Liver (tissue), 8 donors: ENCODE measurements at regions not wholly inside any gene's neighbourhood (a gene's known extent, or its start where the extent isn't known, plus 50 kb on each side); places are given as distances from the start of the nearest gene placed in this dataset.

ENCODE experiments used
- DNase-seq: peaks from one replicate; pipeline ENCODE4 v3.0.0-alpha.2; 2017; ENCODE audit warnings: low spot score
- H3K27ac ChIP-seq, 2 donors: one replicate each; pipeline ENCODE4 v1.7.0; 2013; ENCODE audit warnings: inconsistent platforms in 2 of 2, low read length in 2 of 2, control low read depth in 1 of 2, low read depth in 1 of 2, mild to moderate bottlenecking in 1 of 2
- H3K27me3 ChIP-seq, 4 donors: one replicate each; pipeline versions ENCODE4 v1.6.1 to v1.7.0; 2013; ENCODE audit warnings: low read length in 3 of 4, inconsistent platforms in 1 of 4, mild to moderate bottlenecking in 1 of 4, moderate library complexity in 1 of 4; ENCODE audit not compliant: control insufficient read depth in 4 of 4, insufficient read depth in 4 of 4
- H3K36me3 ChIP-seq, 4 donors: one replicate each; pipeline versions ENCODE4 v1.6.1 to v1.7.0; 2013; ENCODE audit warnings: low read length in 3 of 4, mild to moderate bottlenecking in 3 of 4, low read depth in 1 of 4, moderate library complexity in 1 of 4; ENCODE audit not compliant: control insufficient read depth in 4 of 4, insufficient read depth in 3 of 4
- H3K4me1 ChIP-seq, 4 donors: one replicate each; pipeline versions ENCODE4 v1.6.1 to v1.7.0; 2013; ENCODE audit warnings: low read length in 3 of 4, mild to moderate bottlenecking in 3 of 4, moderate library complexity in 1 of 4; ENCODE audit not compliant: control insufficient read depth in 4 of 4, insufficient read depth in 4 of 4
- H3K4me3 ChIP-seq, 3 donors: one replicate each; pipeline versions ENCODE4 v1.6.1 to v1.7.0; 2013; ENCODE audit warnings: low read length in 3 of 3, control low read depth in 1 of 3, low read depth in 1 of 3, mild to moderate bottlenecking in 1 of 3
- H3K9ac ChIP-seq, 2 donors: one replicate each; pipeline ENCODE4 v1.7.0; 2013; ENCODE audit warnings: low read length in 2 of 2, mild to moderate bottlenecking in 2 of 2, moderate library complexity in 2 of 2, control low read depth in 1 of 2, low read depth in 1 of 2
- H3K9me3 ChIP-seq, 4 donors: one replicate each; pipeline versions ENCODE4 v1.6.1 to v1.7.0; 2013; ENCODE audit warnings: low read length in 3 of 4; ENCODE audit not compliant: control insufficient read depth in 4 of 4
- EGR1 ChIP-seq, 2 donors: IDR thresholded peaks; 2 replicates each; pipeline ENCODE4 v1.6.1; 2016 to 2018; ENCODE audit warnings: antibody characterized with exemption in 2 of 2, low read depth in 2 of 2
- FOXA1 ChIP-seq: IDR thresholded peaks from 2 replicates; pipeline ENCODE4 v1.6.1; 2016; ENCODE audit warnings: antibody characterized with exemption
- FOXA2 ChIP-seq: IDR thresholded peaks from 2 replicates; pipeline ENCODE4 v1.6.1; 2016; ENCODE audit warnings: antibody characterized with exemption
- GABPA ChIP-seq, 2 donors: IDR thresholded peaks in 1 of 2; conservative IDR thresholded peaks in 1 of 2; 2 replicates each; pipeline ENCODE4 v1.6.1; 2016; ENCODE audit warnings: antibody characterized with exemption in 2 of 2, mild to moderate bottlenecking in 1 of 2, moderate library complexity in 1 of 2
- HNF4A ChIP-seq, 2 donors: conservative IDR thresholded peaks; 2 replicates each; pipeline ENCODE4 v1.6.1; 2016; ENCODE audit warnings: antibody characterized with exemption in 2 of 2, mild to moderate bottlenecking in 2 of 2
- HNF4G ChIP-seq: IDR thresholded peaks from 2 replicates; pipeline ENCODE4 v1.6.1; 2016; ENCODE audit warnings: antibody characterized with exemption
- JUND ChIP-seq, 2 donors: IDR thresholded peaks; 2 replicates each; pipeline ENCODE4 v1.6.1; 2016; ENCODE audit warnings: antibody characterized with exemption in 2 of 2
- NR2F2 ChIP-seq: IDR thresholded peaks from 2 replicates; pipeline ENCODE4 v1.6.1; 2016; ENCODE audit warnings: antibody characterized with exemption
- RAD21 ChIP-seq, 2 donors: IDR thresholded peaks; 2 replicates each; pipeline ENCODE4 v1.6.1; 2016; ENCODE audit warnings: antibody characterized with exemption in 2 of 2, mild to moderate bottlenecking in 2 of 2
- RXRA ChIP-seq, 2 donors: IDR thresholded peaks; 2 replicates each; pipeline ENCODE4 v1.6.1; 2017 to 2018; ENCODE audit warnings: antibody characterized with exemption in 2 of 2, mild to moderate bottlenecking in 1 of 2
- TAF1 ChIP-seq: conservative IDR thresholded peaks from 2 replicates; pipeline ENCODE4 v1.6.1; 2016; ENCODE audit warnings: antibody characterized with exemption, mild to moderate bottlenecking
- YY1 ChIP-seq: IDR thresholded peaks from 2 replicates; pipeline ENCODE4 v1.6.1; 2016; ENCODE audit warnings: antibody characterized with exemption, mild to moderate bottlenecking
- WGBS: extraction: QIAGEN DNeasy Blood & Tissue Kit; methylation state at CpG from one replicate; pipeline ENCODE4 v1.1.7; 2013; 5-methylcytosine and 5-hydroxymethylcytosine counted together
- TF ChIP-seq, protein P1 (sequence below): IDR thresholded peaks from 2 replicates; pipeline ENCODE4 v1.6.1; 2016; ENCODE audit warnings: antibody characterized with exemption
- TF ChIP-seq, protein P2 (sequence below): IDR thresholded peaks from 2 replicates; pipeline ENCODE4 v1.6.1; 2016; ENCODE audit warnings: antibody characterized with exemption, mild to moderate bottlenecking
- TF ChIP-seq, protein P3 (sequence below): IDR thresholded peaks from 2 replicates; pipeline ENCODE4 v1.6.1; 2016; ENCODE audit warnings: antibody characterized with exemption
- TF ChIP-seq, protein P4 (sequence below): fragments of 150-350 bp; IDR thresholded peaks from 2 replicates; pipeline ENCODE4 v1.5.1; 2017; ENCODE audit warnings: improper control_type of control experiment, low read depth, low read length; ENCODE audit not compliant: missing input control
- TF ChIP-seq, protein P5 (sequence below): IDR thresholded peaks from 2 replicates; pipeline ENCODE4 v1.6.1; 2016; ENCODE audit warnings: antibody characterized with exemption
- donor health status: healthy.
- donor health status: healthy.
- donor health status: healthy.
- donor health status: healthy.
- donor health status: healthy.

DNA sequence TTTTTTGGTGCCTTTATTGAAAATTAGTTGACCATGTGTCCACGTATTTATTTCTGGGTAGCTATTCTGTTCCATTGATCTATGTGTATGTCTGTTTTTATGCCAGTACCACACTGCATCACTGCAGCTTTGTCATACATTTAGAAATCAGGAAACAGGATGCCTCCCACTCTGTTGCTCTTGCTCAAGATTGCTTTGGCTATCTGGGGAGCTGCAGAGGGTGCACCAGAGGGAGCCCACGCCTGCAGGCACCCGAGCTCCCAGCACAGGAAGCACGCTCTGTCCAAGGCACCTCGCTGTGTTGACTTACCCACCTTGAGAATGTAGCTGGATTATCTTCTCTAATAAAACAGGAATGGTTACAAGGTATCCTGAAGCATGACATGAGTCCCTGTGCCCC lies 301.7 kb downstream of the TCERG1L start:
- H3K36me3 ChIP-seq, result no peaks in the 10 kb centered on the region
- no peak overlapping the region for H3K9ac ChIP-seq
- DNase-seq, result no peak
- WGBS, result 57% methylated on average over 5 of the region's 5 CpGs
- no peaks in the 10 kb centered on the region for H3K4me1 ChIP-seq
- H3K27ac ChIP-seq, result no peak overlapping the region
- TF ChIP-seq TAF1 (no peak), GABPA (IDR thresholded peaks at IDR 0.05 in 1 of 2, conservative IDR thresholded peaks at IDR 0.05 in 1 of 2) (no peak), FOXA1 (no peak), RXRA (IDR thresholded peaks at IDR 0.05) (no peak), YY1 (no peak), HNF4G (no peak), HNF4A (conservative IDR thresholded peaks at IDR 0.05) (no peak), FOXA2 (no peak)
- TF ChIP-seq, protein P1, sequence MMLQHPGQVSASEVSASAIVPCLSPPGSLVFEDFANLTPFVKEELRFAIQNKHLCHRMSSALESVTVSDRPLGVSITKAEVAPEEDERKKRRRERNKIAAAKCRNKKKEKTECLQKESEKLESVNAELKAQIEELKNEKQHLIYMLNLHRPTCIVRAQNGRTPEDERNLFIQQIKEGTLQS, result no peak
- TF ChIP-seq, protein P2, sequence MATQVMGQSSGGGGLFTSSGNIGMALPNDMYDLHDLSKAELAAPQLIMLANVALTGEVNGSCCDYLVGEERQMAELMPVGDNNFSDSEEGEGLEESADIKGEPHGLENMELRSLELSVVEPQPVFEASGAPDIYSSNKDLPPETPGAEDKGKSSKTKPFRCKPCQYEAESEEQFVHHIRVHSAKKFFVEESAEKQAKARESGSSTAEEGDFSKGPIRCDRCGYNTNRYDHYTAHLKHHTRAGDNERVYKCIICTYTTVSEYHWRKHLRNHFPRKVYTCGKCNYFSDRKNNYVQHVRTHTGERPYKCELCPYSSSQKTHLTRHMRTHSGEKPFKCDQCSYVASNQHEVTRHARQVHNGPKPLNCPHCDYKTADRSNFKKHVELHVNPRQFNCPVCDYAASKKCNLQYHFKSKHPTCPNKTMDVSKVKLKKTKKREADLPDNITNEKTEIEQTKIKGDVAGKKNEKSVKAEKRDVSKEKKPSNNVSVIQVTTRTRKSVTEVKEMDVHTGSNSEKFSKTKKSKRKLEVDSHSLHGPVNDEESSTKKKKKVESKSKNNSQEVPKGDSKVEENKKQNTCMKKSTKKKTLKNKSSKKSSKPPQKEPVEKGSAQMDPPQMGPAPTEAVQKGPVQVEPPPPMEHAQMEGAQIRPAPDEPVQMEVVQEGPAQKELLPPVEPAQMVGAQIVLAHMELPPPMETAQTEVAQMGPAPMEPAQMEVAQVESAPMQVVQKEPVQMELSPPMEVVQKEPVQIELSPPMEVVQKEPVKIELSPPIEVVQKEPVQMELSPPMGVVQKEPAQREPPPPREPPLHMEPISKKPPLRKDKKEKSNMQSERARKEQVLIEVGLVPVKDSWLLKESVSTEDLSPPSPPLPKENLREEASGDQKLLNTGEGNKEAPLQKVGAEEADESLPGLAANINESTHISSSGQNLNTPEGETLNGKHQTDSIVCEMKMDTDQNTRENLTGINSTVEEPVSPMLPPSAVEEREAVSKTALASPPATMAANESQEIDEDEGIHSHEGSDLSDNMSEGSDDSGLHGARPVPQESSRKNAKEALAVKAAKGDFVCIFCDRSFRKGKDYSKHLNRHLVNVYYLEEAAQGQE, result no peak
- peaks cover 0 to 2% (median 0%) of the 10 kb centered on the region in 4 donors for H3K9me3 ChIP-seq
- peaks cover 0 to 5% (median 0%) of the 10 kb centered on the region in 4 donors for H3K27me3 ChIP-seq
- no peak overlapping the region for H3K4me3 ChIP-seq

DNA sequence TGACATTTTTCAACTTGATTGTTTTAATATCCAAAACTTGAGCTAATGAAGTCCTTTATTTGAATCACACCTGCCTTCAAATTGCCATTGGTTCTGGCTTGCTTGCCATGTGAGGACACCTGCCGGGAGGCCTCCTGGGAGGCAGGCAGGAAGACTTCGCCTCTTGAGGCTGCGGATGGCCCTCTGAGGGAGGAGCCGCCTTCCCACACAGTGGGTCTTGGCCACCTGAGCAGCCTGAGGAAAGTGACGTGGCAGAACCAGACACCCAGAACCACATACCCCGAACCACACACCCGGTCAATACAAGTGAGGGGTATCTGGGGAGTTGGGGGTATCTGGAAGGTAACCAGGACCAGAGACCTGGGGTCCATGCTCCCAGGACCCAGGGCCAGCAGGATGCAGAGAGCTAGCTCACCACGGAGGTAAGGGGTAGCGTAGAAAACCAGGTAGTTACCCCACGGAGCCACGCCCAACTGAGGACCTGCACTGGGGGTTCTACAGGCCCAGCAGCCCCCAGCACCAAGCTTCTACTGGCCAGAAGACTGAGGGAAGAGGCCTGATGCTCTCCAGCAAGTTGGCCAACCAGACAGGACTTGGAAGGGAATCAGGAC lies 300.5 kb downstream of the TCERG1L start:
- Histone ChIP-seq H3K4me3 (no peak overlapping the region), H3K9me3 (no peaks in the 10 kb centered on the region), H3K27ac (no peak overlapping the region), H3K36me3 (no peaks in the 10 kb centered on the region), H3K27me3 (peaks cover 0 to 10% (median 0%) of the 10 kb centered on the region in 4 donors), H3K4me1 (no peaks in the 10 kb centered on the region), H3K9ac (no peak overlapping the region)
- DNase-seq, result no peak
- 86% methylated on average over 11 of the region's 11 CpGs for WGBS
- TF ChIP-seq JUND (IDR thresholded peaks at IDR 0.05) (no peak), EGR1 (IDR thresholded peaks at IDR 0.05; ENCODE audit: low read depth in 2 of 2) (no peak), TAF1 (no peak), FOXA2 (no peak), NR2F2 (no peak), RAD21 (IDR thresholded peaks at IDR 0.05) (no peak), FOXA1 (no peak), GABPA (IDR thresholded peaks at IDR 0.05 in 1 of 2, conservative IDR thresholded peaks at IDR 0.05 in 1 of 2) (no peak)
- TF ChIP-seq, protein P3, sequence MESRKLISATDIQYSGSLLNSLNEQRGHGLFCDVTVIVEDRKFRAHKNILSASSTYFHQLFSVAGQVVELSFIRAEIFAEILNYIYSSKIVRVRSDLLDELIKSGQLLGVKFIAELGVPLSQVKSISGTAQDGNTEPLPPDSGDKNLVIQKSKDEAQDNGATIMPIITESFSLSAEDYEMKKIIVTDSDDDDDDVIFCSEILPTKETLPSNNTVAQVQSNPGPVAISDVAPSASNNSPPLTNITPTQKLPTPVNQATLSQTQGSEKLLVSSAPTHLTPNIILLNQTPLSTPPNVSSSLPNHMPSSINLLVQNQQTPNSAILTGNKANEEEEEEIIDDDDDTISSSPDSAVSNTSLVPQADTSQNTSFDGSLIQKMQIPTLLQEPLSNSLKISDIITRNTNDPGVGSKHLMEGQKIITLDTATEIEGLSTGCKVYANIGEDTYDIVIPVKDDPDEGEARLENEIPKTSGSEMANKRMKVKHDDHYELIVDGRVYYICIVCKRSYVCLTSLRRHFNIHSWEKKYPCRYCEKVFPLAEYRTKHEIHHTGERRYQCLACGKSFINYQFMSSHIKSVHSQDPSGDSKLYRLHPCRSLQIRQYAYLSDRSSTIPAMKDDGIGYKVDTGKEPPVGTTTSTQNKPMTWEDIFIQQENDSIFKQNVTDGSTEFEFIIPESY, result no peak
- TF ChIP-seq, protein P2, result no peak
- TF ChIP-seq, protein P4, sequence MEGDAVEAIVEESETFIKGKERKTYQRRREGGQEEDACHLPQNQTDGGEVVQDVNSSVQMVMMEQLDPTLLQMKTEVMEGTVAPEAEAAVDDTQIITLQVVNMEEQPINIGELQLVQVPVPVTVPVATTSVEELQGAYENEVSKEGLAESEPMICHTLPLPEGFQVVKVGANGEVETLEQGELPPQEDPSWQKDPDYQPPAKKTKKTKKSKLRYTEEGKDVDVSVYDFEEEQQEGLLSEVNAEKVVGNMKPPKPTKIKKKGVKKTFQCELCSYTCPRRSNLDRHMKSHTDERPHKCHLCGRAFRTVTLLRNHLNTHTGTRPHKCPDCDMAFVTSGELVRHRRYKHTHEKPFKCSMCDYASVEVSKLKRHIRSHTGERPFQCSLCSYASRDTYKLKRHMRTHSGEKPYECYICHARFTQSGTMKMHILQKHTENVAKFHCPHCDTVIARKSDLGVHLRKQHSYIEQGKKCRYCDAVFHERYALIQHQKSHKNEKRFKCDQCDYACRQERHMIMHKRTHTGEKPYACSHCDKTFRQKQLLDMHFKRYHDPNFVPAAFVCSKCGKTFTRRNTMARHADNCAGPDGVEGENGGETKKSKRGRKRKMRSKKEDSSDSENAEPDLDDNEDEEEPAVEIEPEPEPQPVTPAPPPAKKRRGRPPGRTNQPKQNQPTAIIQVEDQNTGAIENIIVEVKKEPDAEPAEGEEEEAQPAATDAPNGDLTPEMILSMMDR, result no peak
- TF ChIP-seq, protein P5, sequence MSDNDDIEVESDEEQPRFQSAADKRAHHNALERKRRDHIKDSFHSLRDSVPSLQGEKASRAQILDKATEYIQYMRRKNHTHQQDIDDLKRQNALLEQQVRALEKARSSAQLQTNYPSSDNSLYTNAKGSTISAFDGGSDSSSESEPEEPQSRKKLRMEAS, result no peak
- TF ChIP-seq, protein P1, result no peak
